22Rv1 (cell line): ENCODE measurements at regions not wholly inside any gene's neighbourhood (a gene's known extent, or its start where the extent isn't known, plus 50 kb on each side); places are given as distances from the start of the nearest gene placed in this dataset.

Source experiments
- CTCF ChIP-seq: fragments of 450-650 bp; IDR thresholded peaks from 2 replicates; pipeline ENCODE4 v1.5.1; 2017; ENCODE audit warnings: mild to moderate bottlenecking
- ZFX ChIP-seq: fragments of 450-650 bp; IDR thresholded peaks from 2 replicates; pipeline ENCODE4 v1.6.1; 2017; ENCODE audit warnings: antibody characterized with exemption, borderline replicate concordance

DNA sequence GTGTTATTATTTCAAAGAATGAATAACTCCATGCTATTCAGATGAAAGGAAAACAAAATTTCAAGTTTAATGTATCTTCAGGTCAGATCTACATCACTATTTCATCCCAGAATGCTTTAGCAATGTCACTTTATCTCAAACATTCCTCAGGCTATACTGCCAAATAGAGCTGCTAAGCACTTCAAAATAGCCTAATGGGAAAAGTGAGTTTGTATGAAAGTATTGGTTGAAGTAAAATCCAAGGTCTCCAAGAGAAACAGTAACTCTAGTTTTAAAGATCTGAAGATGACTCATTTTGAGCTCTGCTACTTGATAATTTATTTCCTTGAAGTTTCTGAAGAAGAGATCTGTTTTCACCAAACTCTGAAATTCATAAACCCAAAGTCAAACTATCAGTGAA is 466.2 kb upstream of the FOXG1 start:
- TF ChIP-seq CTCF (no peak), ZFX (no peak)
